GM23338 (cell line): ENCODE measurements at regions not wholly inside any gene's neighbourhood (a gene's known extent, or its start where the extent isn't known, plus 50 kb on each side); places are given as distances from the start of the nearest gene placed in this dataset.

Source experiments
- ATAC-seq: fragments of 200-7000 bp; cut with Tn5 transposase; 3 replicates; pipeline ENCODE4 v1.9.1; 2020
- DNase-seq: peaks from one replicate; pipeline ENCODE4 v3.0.0-alpha.2; 2015; ENCODE audit warnings: low spot score
- H2AFZ ChIP-seq: fragments of 200-600 bp; sonication (generic); 2 replicates; pipeline ENCODE4 v1.8.0; 2016; ENCODE audit warnings: antibody characterized with exemption, mild to moderate bottlenecking, moderate library complexity
- H3F3A ChIP-seq: fragments of 200-600 bp; sonication (generic); replicated peaks from 2 replicates; pipeline ENCODE4 v1.8.0; 2017; ENCODE audit warnings: antibody characterized with exemption, mixed run types, low read depth
- H3K27ac ChIP-seq: fragments of 200-600 bp; sonication (generic); 2 replicates; pipeline ENCODE4 v1.6.1; 2016; ENCODE audit warnings: low read depth
- H3K27me3 ChIP-seq: fragments of 200-600 bp; sonication (generic); 2 replicates; pipeline ENCODE4 v1.8.0; 2016; ENCODE audit warnings: mild to moderate bottlenecking, mixed run types, moderate library complexity; ENCODE audit not compliant: insufficient read depth
- H3K36me3 ChIP-seq: fragments of 200-600 bp; sonication (generic); 2 replicates; pipeline ENCODE4 v1.8.0; 2016; ENCODE audit warnings: mild to moderate bottlenecking; ENCODE audit not compliant: insufficient read depth
- H3K4me1 ChIP-seq: fragments of 200-600 bp; sonication (generic); 2 replicates; pipeline ENCODE4 v1.8.0; 2016; ENCODE audit warnings: mild to moderate bottlenecking, moderate library complexity; ENCODE audit not compliant: insufficient read depth
- H3K4me2 ChIP-seq: fragments of 200-600 bp; sonication (generic); 2 replicates; pipeline ENCODE4 v1.7.1; 2017; ENCODE audit warnings: mixed run types
- H3K4me3 ChIP-seq: fragments of 200-600 bp; sonication (generic); 2 replicates; pipeline ENCODE4 v1.6.1; 2016; ENCODE audit warnings: mixed run types
- H3K79me2 ChIP-seq: fragments of 200-600 bp; sonication (generic); replicated peaks from 2 replicates; pipeline ENCODE4 v1.8.0; 2017; ENCODE audit warnings: mild to moderate bottlenecking; ENCODE audit not compliant: insufficient read depth
- H3K9me2 ChIP-seq: fragments of 200-600 bp; sonication (generic); 2 replicates; pipeline ENCODE4 v1.8.0; 2017; ENCODE audit not compliant: insufficient read depth
- H4K20me1 ChIP-seq: fragments of 200-600 bp; sonication (generic); replicated peaks from 2 replicates; pipeline ENCODE4 v1.8.0; 2017; ENCODE audit warnings: mild to moderate bottlenecking; ENCODE audit not compliant: insufficient read depth
- H3K27ac Mint-ChIP-seq: 2 replicates; pipeline ENCODE4 v1.8.0; 2020; ENCODE audit warnings: inconsistent platforms, mild to moderate bottlenecking, moderate library complexity, mixed read lengths
- H3K27me3 Mint-ChIP-seq: 3 replicates; pipeline ENCODE4 v1.8.0; 2022; ENCODE audit warnings: low read depth, mild to moderate bottlenecking, moderate library complexity, mixed read lengths, inconsistent platforms; ENCODE audit not compliant: insufficient read depth, poor library complexity
- H3K36me3 Mint-ChIP-seq: 3 replicates; pipeline ENCODE4 v1.8.0; 2021; ENCODE audit warnings: low read depth, mild to moderate bottlenecking, inconsistent platforms, moderate library complexity, mixed read lengths
- H3K4me1 Mint-ChIP-seq: 3 replicates; pipeline ENCODE4 v1.8.0; 2020; ENCODE audit warnings: mild to moderate bottlenecking, inconsistent platforms, mixed read lengths
- H3K4me3 Mint-ChIP-seq: 3 replicates; pipeline ENCODE4 v1.8.0; 2021; ENCODE audit warnings: moderate library complexity, mild to moderate bottlenecking, inconsistent platforms, mixed read lengths
- H3K9me3 Mint-ChIP-seq: 3 replicates; pipeline ENCODE4 v1.8.0; 2020; ENCODE audit warnings: moderate library complexity, mild to moderate bottlenecking, inconsistent platforms, mixed read lengths
- EZH2 ChIP-seq: fragments of 200-600 bp; sonication (generic); IDR thresholded peaks from one replicate; pipeline ENCODE4 v1.8.0; 2017; ENCODE audit warnings: antibody characterized with exemption, mild to moderate bottlenecking, low read depth; ENCODE audit not compliant: unreplicated experiment
- JUNB ChIP-seq: IDR thresholded peaks from one replicate; pipeline ENCODE4 v1.6.1; 2016; ENCODE audit warnings: antibody characterized with exemption; ENCODE audit not compliant: unreplicated experiment
- NANOG ChIP-seq: IDR thresholded peaks from 2 replicates; pipeline ENCODE4 v1.6.1; 2016; ENCODE audit warnings: antibody characterized with exemption, borderline replicate concordance
- STAT1 ChIP-seq: IDR thresholded peaks from one replicate; pipeline ENCODE4 v1.6.1; 2016; ENCODE audit warnings: antibody characterized with exemption; ENCODE audit not compliant: unreplicated experiment
- ZNF114 ChIP-seq: fragments of 250-450 bp; sonication (Bioruptor Pico); IDR thresholded peaks from 2 replicates; pipeline ENCODE4 v1.5.0; 2020; ENCODE audit warnings: mild to moderate bottlenecking, moderate library complexity
- ZNF331 ChIP-seq: fragments of 250-450 bp; sonication (Bioruptor Pico); IDR thresholded peaks from 2 replicates; pipeline ENCODE4 v1.5.0; 2020; ENCODE audit warnings: low read depth, mild to moderate bottlenecking, moderate library complexity
- TF ChIP-seq, protein P1 (sequence below): fragments of 250-450 bp; sonication (Bioruptor Pico); IDR thresholded peaks from 2 replicates; pipeline ENCODE4 v1.5.0; 2020; ENCODE audit warnings: mild to moderate bottlenecking, moderate library complexity
- TF ChIP-seq, protein P2 (sequence below): IDR thresholded peaks from 2 replicates; pipeline ENCODE4 v1.6.1; 2016; ENCODE audit warnings: antibody characterized with exemption
- TF ChIP-seq, protein P3 (sequence below): IDR thresholded peaks from one replicate; pipeline ENCODE4 v1.6.1; 2018; ENCODE audit warnings: antibody characterized with exemption; ENCODE audit not compliant: unreplicated experiment
- TF ChIP-seq, protein P4 (sequence below), 2 experiments: fragments of 200-600 bp in 1 of 2; sonication (generic) in 1 of 2; conservative IDR thresholded peaks; 2 replicates each; pipeline versions ENCODE4 v1.5.1 to v1.6.1; 2016 to 2017; ENCODE audit warnings: antibody characterized with exemption in 2 of 2, low read depth in 2 of 2, mild to moderate bottlenecking in 2 of 2, moderate library complexity in 1 of 2

DNA sequence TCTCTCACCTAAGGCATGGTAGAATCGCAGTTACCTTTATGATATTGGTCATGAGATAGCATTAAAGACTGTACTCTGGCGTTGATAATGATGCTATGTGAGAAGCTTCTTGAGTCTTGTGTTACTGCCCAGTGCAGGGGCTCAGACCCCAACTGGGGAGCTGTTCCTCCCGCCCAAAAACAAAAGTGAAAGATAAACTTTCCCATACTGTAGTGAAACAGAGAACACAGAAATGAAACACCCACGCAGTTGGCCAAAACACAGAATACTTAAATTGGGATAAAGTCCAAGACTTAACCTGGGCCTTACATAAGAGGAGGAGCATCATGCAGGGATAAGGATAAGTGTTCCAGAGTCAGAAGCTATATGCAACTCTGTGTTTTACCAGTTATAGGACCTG, 130.6 kb downstream of the HHIPL2 start:
- H3K27ac ChIP-seq: no peak overlapping the region
- peaks cover 13% of the 10 kb centered on the region; the same call in 1 of the 2 replicates for H3K9me2 ChIP-seq
- no peaks in the 10 kb centered on the region for H3K27me3 Mint-ChIP-seq
- H4K20me1 ChIP-seq: no peaks in the 10 kb centered on the region
- no peak overlapping the region for H3K4me3 ChIP-seq
- no peaks in the 10 kb centered on the region for H3K9me3 Mint-ChIP-seq
- H3F3A ChIP-seq: no peaks in the 10 kb centered on the region
- no peak for ATAC-seq
- H3K79me2 ChIP-seq: no peaks in the 10 kb centered on the region
- H3K4me1 ChIP-seq: no peaks in the 10 kb centered on the region
- H3K27me3 ChIP-seq: no peaks in the 10 kb centered on the region
- no peak overlapping the region for H2AFZ ChIP-seq
- H3K27ac Mint-ChIP-seq: no peak overlapping the region
- TF ChIP-seq, protein P1, sequence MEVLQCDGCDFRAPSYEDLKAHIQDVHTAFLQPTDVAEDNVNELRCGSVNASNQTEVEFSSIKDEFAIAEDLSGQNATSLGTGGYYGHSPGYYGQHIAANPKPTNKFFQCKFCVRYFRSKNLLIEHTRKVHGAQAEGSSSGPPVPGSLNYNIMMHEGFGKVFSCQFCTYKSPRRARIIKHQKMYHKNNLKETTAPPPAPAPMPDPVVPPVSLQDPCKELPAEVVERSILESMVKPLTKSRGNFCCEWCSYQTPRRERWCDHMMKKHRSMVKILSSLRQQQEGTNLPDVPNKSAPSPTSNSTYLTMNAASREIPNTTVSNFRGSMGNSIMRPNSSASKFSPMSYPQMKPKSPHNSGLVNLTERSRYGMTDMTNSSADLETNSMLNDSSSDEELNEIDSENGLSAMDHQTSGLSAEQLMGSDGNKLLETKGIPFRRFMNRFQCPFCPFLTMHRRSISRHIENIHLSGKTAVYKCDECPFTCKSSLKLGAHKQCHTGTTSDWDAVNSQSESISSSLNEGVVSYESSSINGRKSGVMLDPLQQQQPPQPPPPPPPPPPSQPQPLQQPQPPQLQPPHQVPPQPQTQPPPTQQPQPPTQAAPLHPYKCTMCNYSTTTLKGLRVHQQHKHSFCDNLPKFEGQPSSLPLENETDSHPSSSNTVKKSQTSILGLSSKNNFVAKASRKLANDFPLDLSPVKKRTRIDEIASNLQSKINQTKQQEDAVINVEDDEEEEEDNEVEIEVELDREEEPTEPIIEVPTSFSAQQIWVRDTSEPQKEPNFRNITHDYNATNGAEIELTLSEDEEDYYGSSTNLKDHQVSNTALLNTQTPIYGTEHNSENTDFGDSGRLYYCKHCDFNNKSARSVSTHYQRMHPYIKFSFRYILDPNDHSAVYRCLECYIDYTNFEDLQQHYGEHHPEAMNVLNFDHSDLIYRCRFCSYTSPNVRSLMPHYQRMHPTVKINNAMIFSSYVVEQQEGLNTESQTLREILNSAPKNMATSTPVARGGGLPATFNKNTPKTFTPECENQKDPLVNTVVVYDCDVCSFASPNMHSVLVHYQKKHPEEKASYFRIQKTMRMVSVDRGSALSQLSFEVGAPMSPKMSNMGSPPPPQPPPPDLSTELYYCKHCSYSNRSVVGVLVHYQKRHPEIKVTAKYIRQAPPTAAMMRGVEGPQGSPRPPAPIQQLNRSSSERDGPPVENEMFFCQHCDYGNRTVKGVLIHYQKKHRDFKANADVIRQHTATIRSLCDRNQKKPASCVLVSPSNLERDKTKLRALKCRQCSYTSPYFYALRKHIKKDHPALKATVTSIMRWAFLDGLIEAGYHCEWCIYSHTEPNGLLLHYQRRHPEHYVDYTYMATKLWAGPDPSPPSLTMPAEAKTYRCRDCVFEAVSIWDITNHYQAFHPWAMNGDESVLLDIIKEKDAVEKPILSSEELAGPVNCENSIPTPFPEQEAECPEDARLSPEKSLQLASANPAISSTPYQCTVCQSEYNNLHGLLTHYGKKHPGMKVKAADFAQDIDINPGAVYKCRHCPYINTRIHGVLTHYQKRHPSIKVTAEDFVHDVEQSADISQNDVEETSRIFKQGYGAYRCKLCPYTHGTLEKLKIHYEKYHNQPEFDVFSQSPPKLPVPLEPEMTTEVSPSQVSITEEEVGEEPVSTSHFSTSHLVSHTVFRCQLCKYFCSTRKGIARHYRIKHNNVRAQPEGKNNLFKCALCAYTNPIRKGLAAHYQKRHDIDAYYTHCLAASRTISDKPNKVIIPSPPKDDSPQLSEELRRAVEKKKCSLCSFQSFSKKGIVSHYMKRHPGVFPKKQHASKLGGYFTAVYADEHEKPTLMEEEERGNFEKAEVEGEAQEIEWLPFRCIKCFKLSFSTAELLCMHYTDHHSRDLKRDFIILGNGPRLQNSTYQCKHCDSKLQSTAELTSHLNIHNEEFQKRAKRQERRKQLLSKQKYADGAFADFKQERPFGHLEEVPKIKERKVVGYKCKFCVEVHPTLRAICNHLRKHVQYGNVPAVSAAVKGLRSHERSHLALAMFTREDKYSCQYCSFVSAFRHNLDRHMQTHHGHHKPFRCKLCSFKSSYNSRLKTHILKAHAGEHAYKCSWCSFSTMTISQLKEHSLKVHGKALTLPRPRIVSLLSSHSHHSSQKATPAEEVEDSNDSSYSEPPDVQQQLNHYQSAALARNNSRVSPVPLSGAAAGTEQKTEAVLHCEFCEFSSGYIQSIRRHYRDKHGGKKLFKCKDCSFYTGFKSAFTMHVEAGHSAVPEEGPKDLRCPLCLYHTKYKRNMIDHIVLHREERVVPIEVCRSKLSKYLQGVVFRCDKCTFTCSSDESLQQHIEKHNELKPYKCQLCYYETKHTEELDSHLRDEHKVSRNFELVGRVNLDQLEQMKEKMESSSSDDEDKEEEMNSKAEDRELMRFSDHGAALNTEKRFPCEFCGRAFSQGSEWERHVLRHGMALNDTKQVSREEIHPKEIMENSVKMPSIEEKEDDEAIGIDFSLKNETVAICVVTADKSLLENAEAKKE: no peak
- TF ChIP-seq, protein P2, sequence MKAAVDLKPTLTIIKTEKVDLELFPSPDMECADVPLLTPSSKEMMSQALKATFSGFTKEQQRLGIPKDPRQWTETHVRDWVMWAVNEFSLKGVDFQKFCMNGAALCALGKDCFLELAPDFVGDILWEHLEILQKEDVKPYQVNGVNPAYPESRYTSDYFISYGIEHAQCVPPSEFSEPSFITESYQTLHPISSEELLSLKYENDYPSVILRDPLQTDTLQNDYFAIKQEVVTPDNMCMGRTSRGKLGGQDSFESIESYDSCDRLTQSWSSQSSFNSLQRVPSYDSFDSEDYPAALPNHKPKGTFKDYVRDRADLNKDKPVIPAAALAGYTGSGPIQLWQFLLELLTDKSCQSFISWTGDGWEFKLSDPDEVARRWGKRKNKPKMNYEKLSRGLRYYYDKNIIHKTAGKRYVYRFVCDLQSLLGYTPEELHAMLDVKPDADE: no peak
- TF ChIP-seq ZNF331 (CRISPR knock-in tag) (no peak), NANOG (no peak), STAT1 (no peak), EZH2 (no peak), JUNB (no peak), ZNF114 (CRISPR knock-in tag) (no peak)
- TF ChIP-seq, protein P3, sequence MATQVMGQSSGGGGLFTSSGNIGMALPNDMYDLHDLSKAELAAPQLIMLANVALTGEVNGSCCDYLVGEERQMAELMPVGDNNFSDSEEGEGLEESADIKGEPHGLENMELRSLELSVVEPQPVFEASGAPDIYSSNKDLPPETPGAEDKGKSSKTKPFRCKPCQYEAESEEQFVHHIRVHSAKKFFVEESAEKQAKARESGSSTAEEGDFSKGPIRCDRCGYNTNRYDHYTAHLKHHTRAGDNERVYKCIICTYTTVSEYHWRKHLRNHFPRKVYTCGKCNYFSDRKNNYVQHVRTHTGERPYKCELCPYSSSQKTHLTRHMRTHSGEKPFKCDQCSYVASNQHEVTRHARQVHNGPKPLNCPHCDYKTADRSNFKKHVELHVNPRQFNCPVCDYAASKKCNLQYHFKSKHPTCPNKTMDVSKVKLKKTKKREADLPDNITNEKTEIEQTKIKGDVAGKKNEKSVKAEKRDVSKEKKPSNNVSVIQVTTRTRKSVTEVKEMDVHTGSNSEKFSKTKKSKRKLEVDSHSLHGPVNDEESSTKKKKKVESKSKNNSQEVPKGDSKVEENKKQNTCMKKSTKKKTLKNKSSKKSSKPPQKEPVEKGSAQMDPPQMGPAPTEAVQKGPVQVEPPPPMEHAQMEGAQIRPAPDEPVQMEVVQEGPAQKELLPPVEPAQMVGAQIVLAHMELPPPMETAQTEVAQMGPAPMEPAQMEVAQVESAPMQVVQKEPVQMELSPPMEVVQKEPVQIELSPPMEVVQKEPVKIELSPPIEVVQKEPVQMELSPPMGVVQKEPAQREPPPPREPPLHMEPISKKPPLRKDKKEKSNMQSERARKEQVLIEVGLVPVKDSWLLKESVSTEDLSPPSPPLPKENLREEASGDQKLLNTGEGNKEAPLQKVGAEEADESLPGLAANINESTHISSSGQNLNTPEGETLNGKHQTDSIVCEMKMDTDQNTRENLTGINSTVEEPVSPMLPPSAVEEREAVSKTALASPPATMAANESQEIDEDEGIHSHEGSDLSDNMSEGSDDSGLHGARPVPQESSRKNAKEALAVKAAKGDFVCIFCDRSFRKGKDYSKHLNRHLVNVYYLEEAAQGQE: no peak
- TF ChIP-seq, protein P4, sequence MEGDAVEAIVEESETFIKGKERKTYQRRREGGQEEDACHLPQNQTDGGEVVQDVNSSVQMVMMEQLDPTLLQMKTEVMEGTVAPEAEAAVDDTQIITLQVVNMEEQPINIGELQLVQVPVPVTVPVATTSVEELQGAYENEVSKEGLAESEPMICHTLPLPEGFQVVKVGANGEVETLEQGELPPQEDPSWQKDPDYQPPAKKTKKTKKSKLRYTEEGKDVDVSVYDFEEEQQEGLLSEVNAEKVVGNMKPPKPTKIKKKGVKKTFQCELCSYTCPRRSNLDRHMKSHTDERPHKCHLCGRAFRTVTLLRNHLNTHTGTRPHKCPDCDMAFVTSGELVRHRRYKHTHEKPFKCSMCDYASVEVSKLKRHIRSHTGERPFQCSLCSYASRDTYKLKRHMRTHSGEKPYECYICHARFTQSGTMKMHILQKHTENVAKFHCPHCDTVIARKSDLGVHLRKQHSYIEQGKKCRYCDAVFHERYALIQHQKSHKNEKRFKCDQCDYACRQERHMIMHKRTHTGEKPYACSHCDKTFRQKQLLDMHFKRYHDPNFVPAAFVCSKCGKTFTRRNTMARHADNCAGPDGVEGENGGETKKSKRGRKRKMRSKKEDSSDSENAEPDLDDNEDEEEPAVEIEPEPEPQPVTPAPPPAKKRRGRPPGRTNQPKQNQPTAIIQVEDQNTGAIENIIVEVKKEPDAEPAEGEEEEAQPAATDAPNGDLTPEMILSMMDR (conservative IDR thresholded peaks at IDR 0.05; ENCODE audit: low read depth in 2 of 2): no peak
- H3K4me2 ChIP-seq: no peak overlapping the region
- no peak overlapping the region for H3K4me3 Mint-ChIP-seq
- no peaks in the 10 kb centered on the region for H3K36me3 ChIP-seq
- H3K4me1 Mint-ChIP-seq: 0 out of 3 replicates have a peak, but pooled peaks cover 2% of the 10 kb centered on the region
- H3K36me3 Mint-ChIP-seq: no peaks in the 10 kb centered on the region
- no peak for DNase-seq
